HCT116 (cell line): ENCODE measurements at regions not wholly inside any gene's neighbourhood (a gene's known extent, or its start where the extent isn't known, plus 50 kb on each side); places are given as distances from the start of the nearest gene placed in this dataset.

ENCODE experiments used
- ATAC-seq: fragments of 200-7000 bp; cut with Tn5 transposase; 2 replicates; pipeline ENCODE4 v1.9.1; 2020; ENCODE audit warnings: mild to moderate bottlenecking, moderate library complexity
- BruUV-seq: library from RNA; stranded (reverse); fragments of 400-500 nt; replicated peaks from 2 replicates; lab custom pipeline; 2021; lab: Mats Ljungman, UMichigan
- CTCF ChIA-PET: fragments of 300-600 bp; sonication (Branson Sonifier 250); formaldehyde crosslinking; loops from one replicate; lab custom pipeline; 2021; ENCODE audit warnings: antibody characterized with exemption; lab: Charles Lee
- POLR2A ChIA-PET: fragments of 300-600, 350-600 bp; sonication (Branson Sonifier 250); formaldehyde crosslinking; loops from one replicate; lab custom pipeline; 2021; ENCODE audit warnings: antibody characterized with exemption; lab: Charles Lee
- RAD21 ChIA-PET, 2 experiments: fragments of 300-600 bp; sonication (Branson Sonifier 250); formaldehyde crosslinking; loops; one replicate each; lab custom pipeline; 2023; ENCODE audit warnings: low total read pairs in 2 of 2; ENCODE audit not compliant: uncharacterized antibody in 2 of 2, unreplicated experiment in 2 of 2, low non-redundant PET in 1 of 2; lab: Charles Lee
- DNase-seq: peaks from one replicate; pipeline ENCODE4 v3.0.0-alpha.2; 2010; ENCODE audit warnings: low read depth, low spot score
- H2AFZ ChIP-seq: fragments of 200-600 bp; shearing (Covaris generic), sonication (generic); 2 replicates; pipeline ENCODE4 v1.6.1; 2017; ENCODE audit warnings: low read depth, mixed run types, mixed read lengths, antibody characterized with exemption, low read length; ENCODE audit not compliant: poor library complexity, severe bottlenecking
- H3K27ac ChIP-seq: 2 replicates; pipeline ENCODE4 v1.5.1; 2012; ENCODE audit warnings: low read depth, low read length
- H3K27me3 ChIP-seq: fragments of 200-600 bp; sonication (generic); 2 replicates; pipeline ENCODE4 v1.6.1; 2016; ENCODE audit warnings: mixed run types, low read length, mixed read lengths; ENCODE audit not compliant: insufficient read depth
- H3K36me3 ChIP-seq, 2 experiments: fragments of 200-500 bp in 1 of 2; fragments of 200-600 bp in 1 of 2; sonication (Bioruptor generic) in 1 of 2; sonication (generic) in 1 of 2; 2 replicates each; pipeline versions ENCODE4 v1.5.1 to v1.6.1; 2014 to 2016; ENCODE audit warnings: low read length in 2 of 2, inconsistent platforms in 1 of 2, mixed read lengths in 1 of 2, mixed run types in 1 of 2; ENCODE audit not compliant: insufficient read depth in 2 of 2, control insufficient read depth in 1 of 2
- H3K4me1 ChIP-seq, 2 experiments: fragments of 200-600 bp in 1 of 2; sonication (generic) in 1 of 2; 2 replicates each; pipeline versions ENCODE4 v1.5.1 to v1.6.1; 2012 to 2017; ENCODE audit warnings: low read length in 2 of 2, inconsistent platforms in 1 of 2, mild to moderate bottlenecking in 1 of 2, mixed read lengths in 1 of 2, mixed run types in 1 of 2, moderate library complexity in 1 of 2; ENCODE audit not compliant: insufficient read depth in 2 of 2, control insufficient read depth in 1 of 2
- H3K4me2 ChIP-seq: fragments of 200-600 bp; sonication (generic); 2 replicates; pipeline ENCODE4 v1.6.1; 2017; ENCODE audit warnings: mixed run types, low read length, mixed read lengths
- H3K4me3 ChIP-seq, 2 experiments: fragments of 200-600 bp in 1 of 2; sonication (generic) in 1 of 2; replicated peaks in 1 of 2; 2 replicates each; pipeline ENCODE4 v1.5.1; 2011 to 2016; ENCODE audit warnings: low read length in 2 of 2, control low read depth in 1 of 2, low read depth in 1 of 2, mild to moderate bottlenecking in 1 of 2, mixed read lengths in 1 of 2, mixed run types in 1 of 2
- H3K79me2 ChIP-seq: fragments of 200-600 bp; sonication (generic); 2 replicates; pipeline ENCODE4 v1.6.1; 2017; ENCODE audit warnings: mild to moderate bottlenecking, mixed run types, low read length, moderate library complexity, mixed read lengths; ENCODE audit not compliant: insufficient read depth
- H3K9ac ChIP-seq: fragments of 200-600 bp; sonication (generic); 2 replicates; pipeline ENCODE4 v1.6.1; 2016; ENCODE audit warnings: low read length, mixed read lengths
- H3K9me2 ChIP-seq: fragments of 200-600 bp; sonication (generic), shearing (Covaris generic); 2 replicates; pipeline ENCODE4 v1.6.1; 2017; ENCODE audit warnings: mixed run types, mild to moderate bottlenecking, moderate library complexity; ENCODE audit not compliant: insufficient read depth
- H3K9me3 ChIP-seq, 2 experiments: fragments of 200-500 bp in 1 of 2; fragments of 200-600 bp in 1 of 2; sonication (Bioruptor generic) in 1 of 2; sonication (generic) in 1 of 2; 2 replicates each; pipeline ENCODE4 v1.6.1; 2014 to 2017; ENCODE audit warnings: low read length in 2 of 2, mixed read lengths in 2 of 2, inconsistent platforms in 1 of 2, low read depth in 1 of 2, mild to moderate bottlenecking in 1 of 2, mixed run types in 1 of 2, moderate library complexity in 1 of 2; ENCODE audit not compliant: control insufficient read depth in 1 of 2, insufficient read depth in 1 of 2
- H4K20me1 ChIP-seq: fragments of 200-600 bp; sonication (generic), shearing (Covaris generic); 2 replicates; pipeline ENCODE4 v1.6.1; 2017; ENCODE audit warnings: mixed run types, mild to moderate bottlenecking, moderate library complexity; ENCODE audit not compliant: insufficient read depth
- CBX3 ChIP-seq: IDR thresholded peaks from 2 replicates; pipeline ENCODE4 v1.6.1; 2012; ENCODE audit warnings: low read depth
- EGR1 ChIP-seq: IDR thresholded peaks from 2 replicates; pipeline ENCODE4 v1.6.1; 2012; ENCODE audit warnings: low read depth
- FOSL1 ChIP-seq: IDR thresholded peaks from 2 replicates; pipeline ENCODE4 v1.6.1; 2012; ENCODE audit warnings: low read depth
- JUND ChIP-seq: IDR thresholded peaks from 2 replicates; pipeline ENCODE4 v1.6.1; 2012
- POLR2A ChIP-seq: IDR thresholded peaks from 2 replicates; pipeline ENCODE4 v1.7.0; 2011; ENCODE audit warnings: borderline replicate concordance; ENCODE audit not compliant: insufficient read depth, insufficient read length; ENCODE audit errors: extremely low read depth
- RAD21 ChIP-seq: IDR thresholded peaks from 2 replicates; pipeline ENCODE4 v1.6.1; 2012; ENCODE audit warnings: low read depth, mild to moderate bottlenecking
- SIN3A ChIP-seq: IDR thresholded peaks from 2 replicates; pipeline ENCODE4 v1.6.1; 2012; ENCODE audit warnings: low read depth
- SP1 ChIP-seq: IDR thresholded peaks from 2 replicates; pipeline ENCODE4 v1.6.1; 2012; ENCODE audit warnings: low read depth
- SRF ChIP-seq: IDR thresholded peaks from 2 replicates; pipeline ENCODE4 v1.6.1; 2012; ENCODE audit warnings: low read depth
- TCF7L2 ChIP-seq: IDR thresholded peaks from 2 replicates; pipeline ENCODE4 v1.7.0; 2011; ENCODE audit warnings: borderline replicate concordance, inconsistent platforms; ENCODE audit not compliant: insufficient read depth, insufficient read length; ENCODE audit errors: extremely low read depth
- YY1 ChIP-seq: IDR thresholded peaks from 2 replicates; pipeline ENCODE4 v1.6.1; 2011; ENCODE audit warnings: low read length, low read depth, moderate library complexity, mild to moderate bottlenecking; ENCODE audit not compliant: insufficient replicate concordance; ENCODE audit errors: extremely low read depth
- intact Hi-C: fragments of 100-400 bp; cut with micrococcal nuclease; formaldehyde crosslinking; loops from 2 replicates; pipeline ENCODE4 v1.10.0; 2022
- TF ChIP-seq, protein P1 (sequence below): IDR thresholded peaks from 2 replicates; pipeline ENCODE4 v1.6.1; 2012; ENCODE audit warnings: low read depth
- TF ChIP-seq, protein P2 (sequence below): IDR thresholded peaks from 2 replicates; pipeline ENCODE4 v1.6.1; 2012
- TF ChIP-seq, protein P3 (sequence below): IDR thresholded peaks from 2 replicates; pipeline ENCODE4 v1.6.1; 2012
- TF ChIP-seq, protein P4 (sequence below), 3 experiments: fragments of 200-600 bp in 1 of 3; sonication (generic) in 1 of 3; IDR thresholded peaks in 2 of 3; conservative IDR thresholded peaks in 1 of 3; 2 replicates each; pipeline ENCODE4 v1.5.1; 2012 to 2017; ENCODE audit warnings: low read depth in 2 of 3, low read length in 2 of 3, antibody characterized with exemption in 1 of 3, borderline replicate concordance in 1 of 3, control low read depth in 1 of 3, mild to moderate bottlenecking in 1 of 3, mixed read lengths in 1 of 3, mixed run types in 1 of 3, moderate library complexity in 1 of 3; ENCODE audit not compliant: insufficient read depth in 1 of 3

DNA sequence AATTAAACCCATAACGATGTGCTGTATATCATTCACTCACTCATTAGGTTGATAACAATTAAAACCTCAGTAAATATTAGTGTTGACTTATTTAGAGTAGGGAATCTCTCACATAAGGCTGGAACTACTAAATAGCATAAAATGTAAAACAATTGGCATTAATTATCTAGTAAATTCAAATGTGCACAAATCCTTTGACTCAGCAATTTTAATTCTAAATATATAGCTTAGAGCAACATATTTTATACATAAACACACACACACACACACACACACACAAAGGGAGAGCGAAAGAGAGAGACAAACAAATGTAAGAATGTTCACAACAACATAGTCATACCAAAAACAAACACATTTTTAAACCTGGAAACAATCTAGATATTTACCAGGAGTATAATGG lies 443.1 kb upstream of the KCNH7 start:
- no peak overlapping the region for H3K4me3 ChIP-seq
- ATAC-seq (no peak), DNase-seq (no peak)
- no peaks in the 10 kb centered on the region for H3K36me3 ChIP-seq
- H3K27me3 ChIP-seq, result no peaks in the 10 kb centered on the region
- H3K27ac ChIP-seq, result no peak overlapping the region
- no peak overlapping the region for H3K4me2 ChIP-seq
- no peak overlapping the region for H3K9ac ChIP-seq
- H3K79me2 ChIP-seq, result no peaks in the 10 kb centered on the region
- H3K9me2 ChIP-seq, result no peaks in the 10 kb centered on the region
- H3K4me1 ChIP-seq, result no peaks in the 10 kb centered on the region
- no peaks in the 10 kb centered on the region for H3K9me3 ChIP-seq
- intact Hi-C loops, result no loop called here
- H4K20me1 ChIP-seq, result no peaks in the 10 kb centered on the region
- BruUV-seq, result no TSS peak
- CTCF ChIA-PET, result no interaction called here
- RAD21 ChIA-PET, result no interaction called here
- no peak for TF ChIP-seq SIN3A
- no peak for TF ChIP-seq SRF
- no peak for TF ChIP-seq SP1
- no peak for TF ChIP-seq FOSL1
- TF ChIP-seq JUND, result no peak
- no peak for TF ChIP-seq RAD21
- TF ChIP-seq, protein P1, sequence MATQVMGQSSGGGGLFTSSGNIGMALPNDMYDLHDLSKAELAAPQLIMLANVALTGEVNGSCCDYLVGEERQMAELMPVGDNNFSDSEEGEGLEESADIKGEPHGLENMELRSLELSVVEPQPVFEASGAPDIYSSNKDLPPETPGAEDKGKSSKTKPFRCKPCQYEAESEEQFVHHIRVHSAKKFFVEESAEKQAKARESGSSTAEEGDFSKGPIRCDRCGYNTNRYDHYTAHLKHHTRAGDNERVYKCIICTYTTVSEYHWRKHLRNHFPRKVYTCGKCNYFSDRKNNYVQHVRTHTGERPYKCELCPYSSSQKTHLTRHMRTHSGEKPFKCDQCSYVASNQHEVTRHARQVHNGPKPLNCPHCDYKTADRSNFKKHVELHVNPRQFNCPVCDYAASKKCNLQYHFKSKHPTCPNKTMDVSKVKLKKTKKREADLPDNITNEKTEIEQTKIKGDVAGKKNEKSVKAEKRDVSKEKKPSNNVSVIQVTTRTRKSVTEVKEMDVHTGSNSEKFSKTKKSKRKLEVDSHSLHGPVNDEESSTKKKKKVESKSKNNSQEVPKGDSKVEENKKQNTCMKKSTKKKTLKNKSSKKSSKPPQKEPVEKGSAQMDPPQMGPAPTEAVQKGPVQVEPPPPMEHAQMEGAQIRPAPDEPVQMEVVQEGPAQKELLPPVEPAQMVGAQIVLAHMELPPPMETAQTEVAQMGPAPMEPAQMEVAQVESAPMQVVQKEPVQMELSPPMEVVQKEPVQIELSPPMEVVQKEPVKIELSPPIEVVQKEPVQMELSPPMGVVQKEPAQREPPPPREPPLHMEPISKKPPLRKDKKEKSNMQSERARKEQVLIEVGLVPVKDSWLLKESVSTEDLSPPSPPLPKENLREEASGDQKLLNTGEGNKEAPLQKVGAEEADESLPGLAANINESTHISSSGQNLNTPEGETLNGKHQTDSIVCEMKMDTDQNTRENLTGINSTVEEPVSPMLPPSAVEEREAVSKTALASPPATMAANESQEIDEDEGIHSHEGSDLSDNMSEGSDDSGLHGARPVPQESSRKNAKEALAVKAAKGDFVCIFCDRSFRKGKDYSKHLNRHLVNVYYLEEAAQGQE, result no peak
- TF ChIP-seq POLR2A, result no peak
- no peak for TF ChIP-seq EGR1
- TF ChIP-seq, protein P2, sequence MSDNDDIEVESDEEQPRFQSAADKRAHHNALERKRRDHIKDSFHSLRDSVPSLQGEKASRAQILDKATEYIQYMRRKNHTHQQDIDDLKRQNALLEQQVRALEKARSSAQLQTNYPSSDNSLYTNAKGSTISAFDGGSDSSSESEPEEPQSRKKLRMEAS, result no peak
- TF ChIP-seq, protein P3, sequence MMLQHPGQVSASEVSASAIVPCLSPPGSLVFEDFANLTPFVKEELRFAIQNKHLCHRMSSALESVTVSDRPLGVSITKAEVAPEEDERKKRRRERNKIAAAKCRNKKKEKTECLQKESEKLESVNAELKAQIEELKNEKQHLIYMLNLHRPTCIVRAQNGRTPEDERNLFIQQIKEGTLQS, result no peak
- TF ChIP-seq TCF7L2, result no peak
- no peak for TF ChIP-seq YY1
- TF ChIP-seq, protein P4, sequence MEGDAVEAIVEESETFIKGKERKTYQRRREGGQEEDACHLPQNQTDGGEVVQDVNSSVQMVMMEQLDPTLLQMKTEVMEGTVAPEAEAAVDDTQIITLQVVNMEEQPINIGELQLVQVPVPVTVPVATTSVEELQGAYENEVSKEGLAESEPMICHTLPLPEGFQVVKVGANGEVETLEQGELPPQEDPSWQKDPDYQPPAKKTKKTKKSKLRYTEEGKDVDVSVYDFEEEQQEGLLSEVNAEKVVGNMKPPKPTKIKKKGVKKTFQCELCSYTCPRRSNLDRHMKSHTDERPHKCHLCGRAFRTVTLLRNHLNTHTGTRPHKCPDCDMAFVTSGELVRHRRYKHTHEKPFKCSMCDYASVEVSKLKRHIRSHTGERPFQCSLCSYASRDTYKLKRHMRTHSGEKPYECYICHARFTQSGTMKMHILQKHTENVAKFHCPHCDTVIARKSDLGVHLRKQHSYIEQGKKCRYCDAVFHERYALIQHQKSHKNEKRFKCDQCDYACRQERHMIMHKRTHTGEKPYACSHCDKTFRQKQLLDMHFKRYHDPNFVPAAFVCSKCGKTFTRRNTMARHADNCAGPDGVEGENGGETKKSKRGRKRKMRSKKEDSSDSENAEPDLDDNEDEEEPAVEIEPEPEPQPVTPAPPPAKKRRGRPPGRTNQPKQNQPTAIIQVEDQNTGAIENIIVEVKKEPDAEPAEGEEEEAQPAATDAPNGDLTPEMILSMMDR (IDR thresholded peaks at IDR 0.05 in 2 of 3, conservative IDR thresholded peaks at IDR 0.05 in 1 of 3; ENCODE audit: borderline replicate concordance in 1 of 3, insufficient read depth in 1 of 3, low read depth in 2 of 3, low read length in 2 of 3), result no peak
- no peak for TF ChIP-seq CBX3
- H2AFZ ChIP-seq, result no peak overlapping the region
- POLR2A ChIA-PET, result no interaction called here
